A549 (cell line): ENCODE measurements at regions not wholly inside any gene's neighbourhood (a gene's known extent, or its start where the extent isn't known, plus 50 kb on each side); places are given as distances from the start of the nearest gene placed in this dataset.

Experiments
- ATAC-seq, 2 experiments: fragments of 200-7000 bp in 1 of 2; fragments of >200 bp in 1 of 2; cut with Nextera tagmentation in 1 of 2; cut with Tn5 transposase in 1 of 2; 3 replicates each; pipeline versions ENCODE4 v1.8.0 to v1.9.1; 2018 to 2020; ENCODE audit warnings: mild to moderate bottlenecking in 1 of 2, moderate library complexity in 1 of 2
- CTCF ChIA-PET: fragments of 300-600 bp; sonication (Branson Sonifier 250); formaldehyde crosslinking; extraction: SDS; loops from one replicate; lab custom pipeline; 2021; ENCODE audit warnings: antibody characterized with exemption, inconsistent platforms; lab: Yijun Ruan, JAX
- POLR2A ChIA-PET: fragments of 350-600 bp; formaldehyde crosslinking; extraction: SDS; loops from one replicate; lab custom pipeline; 2021; ENCODE audit warnings: antibody characterized with exemption, inconsistent platforms; lab: Yijun Ruan, JAX
- DNase-seq, 2 experiments: peaks; one replicate each; pipeline versions ENCODE4 v3.0.0 to v3.0.0-alpha.2; 2011 to 2016; ENCODE audit warnings: low read depth in 1 of 2, low spot score in 1 of 2
- FAIRE-seq: peaks from 2 replicates; lab custom pipeline; 2011; peaks lifted over from hg19 to GRCh38; lab: Jason Lieb, UNC
- H3K27ac ChIP-seq, 2 experiments: fragments of >200 bp; sonication (Bioruptor Twin); formaldehyde crosslinking; 3 replicates each; pipeline ENCODE4 v1.5.1; 2016 to 2017
- H3K4me1 ChIP-seq: fragments of >200 bp; sonication (Bioruptor Twin); formaldehyde crosslinking; 3 replicates; pipeline ENCODE4 v1.6.1; 2016
- H3K4me2 ChIP-seq: fragments of >200 bp; sonication (Bioruptor Twin); formaldehyde crosslinking; 3 replicates; pipeline ENCODE4 v1.6.1; 2016
- H3K4me3 ChIP-seq: fragments of >200 bp; sonication (Bioruptor Twin); formaldehyde crosslinking; 3 replicates; pipeline ENCODE4 v1.5.1; 2016
- H3K9me3 ChIP-seq: fragments of >200 bp; sonication (Bioruptor Twin); formaldehyde crosslinking; 3 replicates; pipeline ENCODE4 v1.6.1; 2016
- BCL3 ChIP-seq: fragments of >200 bp; sonication (Bioruptor Twin); formaldehyde crosslinking; IDR thresholded peaks from 3 replicates; pipeline ENCODE4 v1.6.1; 2016
- BHLHE40 ChIP-seq: IDR thresholded peaks from 2 replicates; pipeline ENCODE4 v1.6.1; 2012; ENCODE audit warnings: low read depth, low read length, inconsistent platforms
- CBX2 ChIP-seq: fragments of 200-600 bp; sonication (generic); IDR thresholded peaks from 2 replicates; pipeline ENCODE4 v1.6.1; 2016; ENCODE audit warnings: low read depth, mild to moderate bottlenecking, borderline replicate concordance
- CBX8 ChIP-seq: fragments of 200-600 bp; sonication (generic); IDR thresholded peaks from 2 replicates; pipeline ENCODE4 v1.6.1; 2016
- CEBPB ChIP-seq, 2 experiments: fragments of >200 bp in 1 of 2; sonication (Bioruptor Twin) in 1 of 2; formaldehyde crosslinking in 1 of 2; IDR thresholded peaks; 2 replicates each; pipeline ENCODE4 v1.6.1; 2012 to 2016
- ELK1 ChIP-seq: fragments of 150-350 bp; IDR thresholded peaks from 2 replicates; pipeline ENCODE4 v1.6.1; 2014; ENCODE audit warnings: low read depth, mild to moderate bottlenecking, low read length
- FOSL2 ChIP-seq, 2 experiments: fragments of 450-650 bp in 1 of 2; fragments of >200 bp in 1 of 2; sonication (Bioruptor Twin) in 1 of 2; formaldehyde crosslinking; IDR thresholded peaks; 2 replicates each; pipeline versions ENCODE4 v1.5.0 to v1.6.1; 2016 to 2020; ENCODE audit warnings: mild to moderate bottlenecking in 1 of 2, moderate library complexity in 1 of 2
- FOXS1 ChIP-seq: fragments of 250-450 bp; sonication (Bioruptor Pico); IDR thresholded peaks from 2 replicates; pipeline ENCODE4 v1.5.0; 2020; ENCODE audit warnings: mild to moderate bottlenecking, moderate library complexity
- HES2 ChIP-seq: fragments of >200 bp; sonication (Bioruptor Twin); formaldehyde crosslinking; IDR thresholded peaks from 2 replicates; pipeline ENCODE4 v1.6.1; 2016
- HEYL ChIP-seq: fragments of 250-450 bp; sonication (Bioruptor Pico); IDR thresholded peaks from 2 replicates; pipeline ENCODE4 v1.8.0; 2021; ENCODE audit warnings: mild to moderate bottlenecking, moderate library complexity
- HOXA7 ChIP-seq: fragments of 250-450 bp; sonication (Bioruptor Pico); IDR thresholded peaks from 2 replicates; pipeline ENCODE4 v1.5.0; 2020; ENCODE audit warnings: mild to moderate bottlenecking, moderate library complexity
- JUN ChIP-seq, 2 experiments: fragments of >200 bp; sonication (Bioruptor Twin); formaldehyde crosslinking; IDR thresholded peaks; 2 replicates in 1 of 2; 3 replicates in 1 of 2; pipeline ENCODE4 v1.6.1; 2016 to 2017
- MAFK ChIP-seq: fragments of 450-650 bp; IDR thresholded peaks from 2 replicates; pipeline ENCODE4 v1.6.1; 2014; ENCODE audit not compliant: partially characterized antibody
- MYC ChIP-seq: IDR thresholded peaks from 2 replicates; pipeline ENCODE4 v1.6.1; 2012; ENCODE audit warnings: mild to moderate bottlenecking, inconsistent platforms, low read length, improper control_type of control experiment, borderline replicate concordance
- NPAS2 ChIP-seq: fragments of 250-450 bp; sonication (Bioruptor Pico); IDR thresholded peaks from 2 replicates; pipeline ENCODE4 v1.8.0; 2022; ENCODE audit warnings: mild to moderate bottlenecking, moderate library complexity, borderline replicate concordance
- PHF8 ChIP-seq: fragments of 200-600 bp; sonication (generic); IDR thresholded peaks from 2 replicates; pipeline ENCODE4 v1.6.1; 2016; ENCODE audit warnings: low read depth, mild to moderate bottlenecking, antibody characterized with exemption, moderate library complexity, borderline replicate concordance
- POLR2A ChIP-seq: IDR thresholded peaks from 2 replicates; pipeline ENCODE4 v1.6.1; 2012; ENCODE audit warnings: mild to moderate bottlenecking, low read length
- POLR2AphosphoS2 ChIP-seq: conservative IDR thresholded peaks from 2 replicates; pipeline ENCODE4 v1.6.1; 2012; ENCODE audit warnings: low read length, improper control_type of control experiment, inconsistent platforms
- RAD21 ChIP-seq, 2 experiments: fragments of >200 bp in 1 of 2; sonication (Bioruptor Twin) in 1 of 2; formaldehyde crosslinking in 1 of 2; IDR thresholded peaks in 1 of 2; conservative IDR thresholded peaks in 1 of 2; 2 replicates in 1 of 2; 3 replicates in 1 of 2; pipeline ENCODE4 v1.6.1; 2012 to 2018; ENCODE audit warnings: inconsistent platforms in 1 of 2
- RFX5 ChIP-seq: fragments of 450-650 bp; IDR thresholded peaks from 2 replicates; pipeline ENCODE4 v1.7.1; 2014; ENCODE audit warnings: antibody characterized with exemption, mild to moderate bottlenecking, moderate library complexity
- RNF2 ChIP-seq: fragments of 200-600 bp; sonication (generic); IDR thresholded peaks from 2 replicates; pipeline ENCODE4 v1.6.1; 2016; ENCODE audit warnings: low read depth, mild to moderate bottlenecking, antibody characterized with exemption, moderate library complexity, borderline replicate concordance
- ZSCAN20 ChIP-seq: fragments of 250-450 bp; sonication (Bioruptor Pico); IDR thresholded peaks from 2 replicates; pipeline ENCODE4 v1.8.0; 2022; ENCODE audit warnings: mild to moderate bottlenecking, moderate library complexity
- WGBS: methylation state at CpG from one replicate; pipeline ENCODE4 v1.1.6; 2017; ENCODE audit errors: missing lambda C conversion rate; 5-methylcytosine and 5-hydroxymethylcytosine counted together

- DNase-seq: no peak
- no peak overlapping the region for H3K27ac ChIP-seq
- no peak for FAIRE-seq
- no peak for TF ChIP-seq HES2
- no peak for TF ChIP-seq MYC
- TF ChIP-seq RNF2: no peak
- TF ChIP-seq HOXA7 (CRISPR knock-in tag): no peak
- no peaks in the 10 kb centered on the region for H3K4me1 ChIP-seq
- no peak overlapping the region for H3K4me3 ChIP-seq
- ChIA-PET CTCF (no interaction called here), POLR2A (no interaction called here)
- H3K4me2 ChIP-seq: no peak overlapping the region
- no peak for ATAC-seq
- no peaks in the 10 kb centered on the region for H3K9me3 ChIP-seq
- WGBS: 0% methylated on average over 1 of the region's 1 CpG
Measured at GRCh38 chr3:95934181-95934580, 880.2 kb upstream of the EPHA6 start.

GRCh38 chr3:95939235-95939809, 875.1 kb upstream of the EPHA6 start:
- TF ChIP-seq BHLHE40 (no peak), JUN (IDR thresholded peaks at IDR 0.05) (no peak), CBX2 (no peak), HOXA7 (CRISPR knock-in tag) (no peak), CBX8 (no peak), FOXS1 (CRISPR knock-in tag) (no peak)
- Histone ChIP-seq H3K4me1 (no peaks in the 10 kb centered on the region), H3K27ac (no peak overlapping the region), H3K4me2 (no peak overlapping the region), H3K9me3 (no peaks in the 10 kb centered on the region), H3K4me3 (no peak overlapping the region)
- POLR2A ChIA-PET: no interaction called here
- 12% methylated on average over 4 of the region's 4 CpGs for WGBS
- no peak for ATAC-seq
- DNase-seq: no peak
- no peak for FAIRE-seq
- CTCF ChIA-PET: no interaction called here

- ChIA-PET POLR2A (no interaction called here), CTCF (no interaction called here)
- DNase-seq (no peak), ATAC-seq (no peak), FAIRE-seq (no peak)
- TF ChIP-seq POLR2AphosphoS2 (no peak), NPAS2 (CRISPR knock-in tag) (no peak), ELK1 (no peak), MAFK (no peak), FOSL2 (IDR thresholded peaks at IDR 0.05) (no peak), FOSL2 (CRISPR knock-in tag; IDR thresholded peaks at IDR 0.05) (no peak), PHF8 (no peak), FOXS1 (CRISPR knock-in tag) (no peak), HEYL (no peak), RFX5 (no peak), POLR2A (no peak), CBX8 (no peak), CEBPB (IDR thresholded peaks at IDR 0.05) (no peak), RAD21 (conservative IDR thresholded peaks at IDR 0.05 in 1 of 2, IDR thresholded peaks at IDR 0.05 in 1 of 2) (no peak), ZSCAN20 (no peak), BCL3 (no peak), MYC (no peak)
- H3K4me2 ChIP-seq: no peak overlapping the region
- H3K27ac ChIP-seq: no peak overlapping the region
- no peak overlapping the region for H3K4me3 ChIP-seq
- WGBS: 15% methylated on average over 2 of the region's 2 CpGs
- H3K9me3 ChIP-seq: no peaks in the 10 kb centered on the region
- no peaks in the 10 kb centered on the region for H3K4me1 ChIP-seq
Measured at GRCh38 chr3:95965704-95966336, 848.6 kb upstream of the EPHA6 start.
